Thyroid gland (tissue), 4 donors: ENCODE measurements at regions not wholly inside any gene's neighbourhood (a gene's known extent, or its start where the extent isn't known, plus 50 kb on each side); places are given as distances from the start of the nearest gene placed in this dataset.

Experiments used
- POLR2A ChIP-seq, 2 donors: fragments of 450-650 bp; IDR thresholded peaks; one replicate each; pipeline ENCODE4 v1.6.1; 2017; ENCODE audit warnings: antibody characterized with exemption in 2 of 2, mild to moderate bottlenecking in 2 of 2, moderate library complexity in 1 of 2
- TF ChIP-seq, protein P1 (sequence below), 6 experiments: fragments of 200-600 bp in 3 of 6; fragments of 450-650 bp in 3 of 6; sonication (generic) in 3 of 6; IDR thresholded peaks; one replicate each; pipeline ENCODE4 v1.5.1; 2016 to 2019; ENCODE audit warnings: antibody characterized with exemption in 6 of 6, mild to moderate bottlenecking in 2 of 6, inconsistent platforms in 1 of 6, moderate library complexity in 1 of 6

DNA sequence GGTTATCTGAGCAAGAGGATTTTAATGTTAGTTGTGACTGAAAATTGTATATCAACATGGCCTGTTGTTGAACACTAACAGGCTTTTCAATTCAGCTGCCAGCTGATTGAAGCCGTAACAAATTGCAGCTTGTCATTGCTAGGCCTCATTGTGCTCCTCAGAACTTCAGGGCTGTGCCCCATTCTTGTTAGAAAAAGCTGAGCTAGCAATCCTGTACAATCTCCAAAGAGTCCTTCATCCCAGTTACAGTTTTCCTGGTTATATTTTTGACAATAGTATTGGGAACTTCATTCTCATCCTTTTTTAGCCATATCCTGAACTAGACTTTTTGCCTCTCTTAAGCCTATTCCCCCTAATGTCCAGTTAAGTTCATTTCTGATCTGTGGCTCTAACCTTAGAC lies 564.1 kb upstream of the ATXN7L3B start:
- TF ChIP-seq, protein P1, sequence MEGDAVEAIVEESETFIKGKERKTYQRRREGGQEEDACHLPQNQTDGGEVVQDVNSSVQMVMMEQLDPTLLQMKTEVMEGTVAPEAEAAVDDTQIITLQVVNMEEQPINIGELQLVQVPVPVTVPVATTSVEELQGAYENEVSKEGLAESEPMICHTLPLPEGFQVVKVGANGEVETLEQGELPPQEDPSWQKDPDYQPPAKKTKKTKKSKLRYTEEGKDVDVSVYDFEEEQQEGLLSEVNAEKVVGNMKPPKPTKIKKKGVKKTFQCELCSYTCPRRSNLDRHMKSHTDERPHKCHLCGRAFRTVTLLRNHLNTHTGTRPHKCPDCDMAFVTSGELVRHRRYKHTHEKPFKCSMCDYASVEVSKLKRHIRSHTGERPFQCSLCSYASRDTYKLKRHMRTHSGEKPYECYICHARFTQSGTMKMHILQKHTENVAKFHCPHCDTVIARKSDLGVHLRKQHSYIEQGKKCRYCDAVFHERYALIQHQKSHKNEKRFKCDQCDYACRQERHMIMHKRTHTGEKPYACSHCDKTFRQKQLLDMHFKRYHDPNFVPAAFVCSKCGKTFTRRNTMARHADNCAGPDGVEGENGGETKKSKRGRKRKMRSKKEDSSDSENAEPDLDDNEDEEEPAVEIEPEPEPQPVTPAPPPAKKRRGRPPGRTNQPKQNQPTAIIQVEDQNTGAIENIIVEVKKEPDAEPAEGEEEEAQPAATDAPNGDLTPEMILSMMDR (IDR thresholded peaks at IDR 0.05) = no peak
- no peak for TF ChIP-seq POLR2A (IDR thresholded peaks at IDR 0.05)
